ENCODE measurements at regions not wholly inside any gene's neighbourhood (a gene's known extent, or its start where the extent isn't known, plus 50 kb on each side); places are given as distances from the start of the nearest gene placed in this dataset.

DNA sequence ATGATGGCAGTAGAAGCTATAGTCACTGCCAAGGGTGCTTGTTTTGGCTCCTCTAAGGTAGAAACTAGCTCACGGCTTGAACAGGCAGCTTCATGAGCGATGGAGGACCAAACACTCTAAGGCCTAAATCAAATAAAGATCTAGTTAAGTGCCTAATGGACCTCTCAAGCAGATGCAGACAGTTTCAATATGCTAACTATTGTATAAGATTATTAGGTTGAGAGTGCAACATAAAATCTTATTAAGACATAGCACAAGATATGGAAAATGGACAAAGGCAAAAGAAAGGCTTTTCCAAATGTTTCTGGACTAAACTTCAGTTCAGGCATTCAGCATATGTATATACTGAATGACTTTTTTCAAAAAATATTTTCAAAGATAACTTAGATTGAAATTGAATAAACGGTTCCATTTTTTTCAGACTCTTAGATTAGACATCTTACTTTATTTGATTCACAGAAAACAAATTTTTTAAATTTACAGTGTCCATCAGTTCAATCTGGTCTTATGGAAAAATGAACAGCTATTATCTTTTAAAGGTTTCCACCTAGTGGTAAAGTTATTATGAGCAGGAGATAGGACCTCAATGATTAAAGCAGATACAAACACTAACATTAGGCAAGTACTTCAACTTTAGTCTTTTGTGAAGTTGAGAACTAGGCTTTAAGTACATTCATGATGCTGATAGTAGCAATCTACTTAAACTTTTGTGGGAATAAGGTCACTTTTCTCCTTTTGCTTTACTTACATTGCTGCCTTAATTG is 1167.7 kb downstream of the MAT2B start:
- TF ChIP-seq EZH2 (IDR thresholded peaks at IDR 0.05; ENCODE audit: borderline replicate concordance, control insufficient read depth, low read depth, low read length) (no peak), YY1 (IDR thresholded peaks at IDR 0.05; ENCODE audit: low read depth, low read length) (no peak)

Measured in GM12878 (cell line).